Left lung (tissue), 4 donors: ENCODE measurements at regions not wholly inside any gene's neighbourhood (a gene's known extent, or its start where the extent isn't known, plus 50 kb on each side); places are given as distances from the start of the nearest gene placed in this dataset.
A peak's percentile ranks its signal among the peaks of the same experiment; 100 is the strongest.

Source experiments
- ATAC-seq: fragments of 200-7000 bp; cut with Tn5 transposase; one replicate; pipeline ENCODE4 v1.9.1; 2020; ENCODE audit warnings: moderate library complexity
- DNase-seq, 4 donors: peaks; one replicate each; pipeline ENCODE4 v3.0.0-alpha.2; 2013 to 2020
- H3K27ac ChIP-seq, 2 donors: fragments of 200-600 bp; sonication (generic) in 1 of 2; one replicate each; pipeline versions ENCODE4 v1.5.0 to v1.8.0; 2020 to 2021
- H3K27me3 ChIP-seq, 2 donors: fragments of 200-600 bp; sonication (generic) in 1 of 2; one replicate each; pipeline versions ENCODE4 v1.5.0 to v1.8.0; 2020 to 2021
- H3K36me3 ChIP-seq, 2 donors: fragments of 200-600 bp; sonication (generic) in 1 of 2; one replicate each; pipeline versions ENCODE4 v1.5.0 to v1.8.0; 2020 to 2021
- H3K4me1 ChIP-seq, 2 donors: fragments of 200-600 bp; one replicate each; pipeline ENCODE4 v1.8.0; 2021
- H3K4me3 ChIP-seq, 2 donors: fragments of 200-600 bp; sonication (generic) in 1 of 2; one replicate each; pipeline versions ENCODE4 v1.5.0 to v1.8.0; 2020 to 2021; ENCODE audit warnings: mild to moderate bottlenecking in 1 of 2
- H3K9me3 ChIP-seq, 2 donors: fragments of 200-600 bp; sonication (generic) in 1 of 2; one replicate each; pipeline versions ENCODE4 v1.5.0 to v1.8.0; 2020 to 2021
- intact Hi-C, 2 donors: fragments of 100-400 bp; cut with DNase I; formaldehyde crosslinking; loops; one replicate each; pipeline versions ENCODE4 v1.11.2 to v1.14.2; 2022
- TF ChIP-seq, protein P1 (sequence below), 2 donors: fragments of 200-600 bp; sonication (generic) in 1 of 2; IDR thresholded peaks; one replicate each; pipeline versions ENCODE4 v1.5.0 to v1.8.0; 2021; ENCODE audit warnings: antibody characterized with exemption in 2 of 2
- donor health status: DM: no; HTN: yes; CAD: no.
- donor health status: DM: no; HTN: no; CAD: no.

DNA sequence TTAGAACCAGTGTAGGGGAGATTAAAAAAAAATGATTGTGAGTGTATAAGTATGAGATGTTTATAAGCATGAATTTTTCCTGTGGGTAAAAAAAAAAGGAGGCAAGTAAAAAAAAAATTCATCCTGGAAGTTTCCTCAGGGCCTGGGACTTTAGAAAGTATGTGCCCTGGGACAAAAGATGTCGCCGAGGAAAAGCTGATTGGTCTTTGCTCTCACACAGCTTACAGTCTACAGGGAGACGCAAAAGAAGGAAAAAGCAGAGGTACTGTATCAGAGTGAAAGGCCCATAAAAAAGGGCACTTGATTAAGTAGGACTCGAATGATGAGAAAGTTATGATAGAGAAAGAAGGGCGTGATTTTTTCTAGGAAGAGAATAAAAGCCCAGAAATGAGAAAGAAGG is 501.4 kb upstream of the MEF2C start:
- DNase-seq (no peak), ATAC-seq (no peak)
- Histone ChIP-seq H3K4me3 (no peak overlapping the region), H3K9me3 (no peaks in the 10 kb centered on the region), H3K4me1 (no peaks in the 10 kb centered on the region), H3K27me3 (no peaks in the 10 kb centered on the region), H3K36me3 (no peaks in the 10 kb centered on the region), H3K27ac (no peak overlapping the region)
- TF ChIP-seq, protein P1, sequence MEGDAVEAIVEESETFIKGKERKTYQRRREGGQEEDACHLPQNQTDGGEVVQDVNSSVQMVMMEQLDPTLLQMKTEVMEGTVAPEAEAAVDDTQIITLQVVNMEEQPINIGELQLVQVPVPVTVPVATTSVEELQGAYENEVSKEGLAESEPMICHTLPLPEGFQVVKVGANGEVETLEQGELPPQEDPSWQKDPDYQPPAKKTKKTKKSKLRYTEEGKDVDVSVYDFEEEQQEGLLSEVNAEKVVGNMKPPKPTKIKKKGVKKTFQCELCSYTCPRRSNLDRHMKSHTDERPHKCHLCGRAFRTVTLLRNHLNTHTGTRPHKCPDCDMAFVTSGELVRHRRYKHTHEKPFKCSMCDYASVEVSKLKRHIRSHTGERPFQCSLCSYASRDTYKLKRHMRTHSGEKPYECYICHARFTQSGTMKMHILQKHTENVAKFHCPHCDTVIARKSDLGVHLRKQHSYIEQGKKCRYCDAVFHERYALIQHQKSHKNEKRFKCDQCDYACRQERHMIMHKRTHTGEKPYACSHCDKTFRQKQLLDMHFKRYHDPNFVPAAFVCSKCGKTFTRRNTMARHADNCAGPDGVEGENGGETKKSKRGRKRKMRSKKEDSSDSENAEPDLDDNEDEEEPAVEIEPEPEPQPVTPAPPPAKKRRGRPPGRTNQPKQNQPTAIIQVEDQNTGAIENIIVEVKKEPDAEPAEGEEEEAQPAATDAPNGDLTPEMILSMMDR (IDR thresholded peaks at IDR 0.05), result no peak
- intact Hi-C loops, result no loop called here

GRCh38 chr5:89380635-89381034 is 497.7 kb upstream of the MEF2C start:
- H3K9me3 ChIP-seq, result no peaks in the 10 kb centered on the region
- no peak overlapping the region for H3K4me3 ChIP-seq
- intact Hi-C loops, result no loop called here
- no peaks in the 10 kb centered on the region for H3K36me3 ChIP-seq
- no peaks in the 10 kb centered on the region for H3K4me1 ChIP-seq
- ATAC-seq (no peak), DNase-seq (no peak)
- TF ChIP-seq, protein P1 (IDR thresholded peaks at IDR 0.05), result no peak
- no peak overlapping the region for H3K27ac ChIP-seq
- H3K27me3 ChIP-seq, result no peaks in the 10 kb centered on the region

GRCh38 chr5:89377767-89378455 is 494.9 kb upstream of the MEF2C start:
- Histone ChIP-seq H3K4me1 (no peaks in the 10 kb centered on the region), H3K27ac (no peak overlapping the region), H3K9me3 (no peaks in the 10 kb centered on the region), H3K36me3 (no peaks in the 10 kb centered on the region), H3K4me3 (no peak overlapping the region), H3K27me3 (no peaks in the 10 kb centered on the region)
- ATAC-seq (no peak), DNase-seq (peak in 1 of 4 donors; percentile 6)
- TF ChIP-seq, protein P1 (IDR thresholded peaks at IDR 0.05), result no peak
- intact Hi-C loops, result no loop called here

- intact Hi-C loops, result no loop called here
- Histone ChIP-seq H3K9me3 (no peaks in the 10 kb centered on the region), H3K4me1 (no peaks in the 10 kb centered on the region), H3K36me3 (no peaks in the 10 kb centered on the region), H3K27ac (no peak overlapping the region), H3K27me3 (no peaks in the 10 kb centered on the region), H3K4me3 (no peak overlapping the region)
- TF ChIP-seq, protein P1 (IDR thresholded peaks at IDR 0.05), result no peak
- DNase-seq, result no peak
- no peak for ATAC-seq
Observed at GRCh38 chr5:89374818-89375521, 492.0 kb upstream of the MEF2C start.

GRCh38 chr5:89374144-89374784 is 491.3 kb upstream of the MEF2C start:
- no peak for ATAC-seq

More at GRCh38 chr5:89374144-89374784, 491.3 kb upstream of the MEF2C start:
- no peaks in the 10 kb centered on the region for H3K27me3 ChIP-seq
- intact Hi-C loops, result no loop called here
- no peak overlapping the region for H3K27ac ChIP-seq
- no peaks in the 10 kb centered on the region for H3K9me3 ChIP-seq
- TF ChIP-seq, protein P1 (IDR thresholded peaks at IDR 0.05), result no peak
- H3K36me3 ChIP-seq, result no peaks in the 10 kb centered on the region
- H3K4me3 ChIP-seq, result no peak overlapping the region
- no peak for DNase-seq
- H3K4me1 ChIP-seq, result no peaks in the 10 kb centered on the region
